K562 (cell line): ENCODE measurements at regions not wholly inside any gene's neighbourhood (a gene's known extent, or its start where the extent isn't known, plus 50 kb on each side); places are given as distances from the start of the nearest gene placed in this dataset.

Experiments used
- ATAC-seq: fragments of 200-7000 bp; cut with Tn5 transposase; 3 replicates; pipeline ENCODE4 v1.9.1; 2020; ENCODE audit warnings: moderate library complexity
- BruUV-seq: library from RNA; stranded (reverse); fragments of 400-500 nt; replicated peaks from 2 replicates; lab custom pipeline; 2021; lab: Mats Ljungman, UMichigan
- CTCF ChIA-PET: fragments of 300-600 bp; formaldehyde crosslinking; extraction: SDS; loops from one replicate; lab custom pipeline; 2021; ENCODE audit warnings: low intra/inter-chr PET ratio; lab: Yijun Ruan, JAX
- POLR2A ChIA-PET: fragments of 300-600, 350-650 bp; sonication (Branson Sonifier 250); formaldehyde crosslinking; extraction: SDS; loops from one replicate; lab custom pipeline; 2021; ENCODE audit warnings: antibody characterized with exemption, inconsistent platforms; lab: Yijun Ruan, JAX
- DNase-seq, 4 experiments: peaks; one replicate each; pipeline versions ENCODE4 v3.0.0 to v3.0.0-alpha.2; 2011 to 2018; ENCODE audit warnings: low spot score in 3 of 4, mixed read lengths in 3 of 4; ENCODE audit errors: extremely low read depth in 1 of 4
- FAIRE-seq: peaks from 2 replicates; lab custom pipeline; 2011; peaks lifted over from hg19 to GRCh38; lab: Jason Lieb, UNC
- H2AFZ ChIP-seq: 2 replicates; pipeline ENCODE4 v1.6.0; 2011; ENCODE audit warnings: low read depth, low read length, control low read depth, inconsistent platforms
- H3K27ac ChIP-seq: fragments of 200-600 bp; 3 replicates; pipeline ENCODE4 v1.8.0; 2011; ENCODE audit warnings: low read depth, mild to moderate bottlenecking, control low read depth, inconsistent platforms, low read length, moderate library complexity, mixed read lengths; ENCODE audit errors: extremely low read depth
- H3K27me3 ChIP-seq, 2 experiments: fragments of 300-600 bp in 1 of 2; 2 replicates in 1 of 2; 3 replicates in 1 of 2; pipeline versions ENCODE4 v1.6.0 to v1.8.0; 2011; ENCODE audit warnings: inconsistent platforms in 2 of 2, low read length in 2 of 2, mild to moderate bottlenecking in 1 of 2, mixed read lengths in 1 of 2, moderate library complexity in 1 of 2; ENCODE audit not compliant: control insufficient read depth in 2 of 2, insufficient read depth in 2 of 2
- H3K36me3 ChIP-seq: fragments of 300-600 bp; 3 replicates; pipeline ENCODE4 v1.8.0; 2011; ENCODE audit warnings: mild to moderate bottlenecking, low read length, inconsistent platforms; ENCODE audit not compliant: control insufficient read depth, insufficient read depth
- H3K4me1 ChIP-seq, 2 experiments: fragments of 200-600 bp in 1 of 2; replicated peaks in 1 of 2; 2 replicates in 1 of 2; 3 replicates in 1 of 2; pipeline versions ENCODE4 v1.5.1 to v1.8.0; 2011; ENCODE audit warnings: inconsistent platforms in 2 of 2, low read length in 2 of 2, mild to moderate bottlenecking in 1 of 2, mixed read lengths in 1 of 2, moderate library complexity in 1 of 2; ENCODE audit not compliant: control insufficient read depth in 2 of 2, insufficient read depth in 2 of 2
- H3K4me2 ChIP-seq: 2 replicates; pipeline ENCODE4 v1.6.1; 2011; ENCODE audit warnings: low read length, control low read depth, inconsistent platforms, mixed read lengths; ENCODE audit not compliant: insufficient read depth
- H3K4me3 ChIP-seq: fragments of 200-600 bp; sonication (generic), shearing (Covaris generic); 2 replicates; pipeline ENCODE4 v1.5.1; 2016; ENCODE audit warnings: control low read depth, inconsistent platforms
- H3K79me2 ChIP-seq: fragments of 200-600 bp; 3 replicates; pipeline ENCODE4 v1.8.0; 2011; ENCODE audit warnings: low read length, inconsistent platforms; ENCODE audit not compliant: control insufficient read depth, insufficient read depth
- H3K9ac ChIP-seq, 2 experiments: 2 replicates each; pipeline versions ENCODE4 v1.6.0 to v1.6.1; 2011; ENCODE audit warnings: low read depth in 2 of 2, low read length in 2 of 2, control low read depth in 1 of 2, inconsistent platforms in 1 of 2, mild to moderate bottlenecking in 1 of 2, mixed read lengths in 1 of 2; ENCODE audit not compliant: insufficient read depth in 1 of 2
- H3K9me1 ChIP-seq: one replicate; pipeline ENCODE4 v1.6.0; 2011; ENCODE audit warnings: inconsistent platforms, mild to moderate bottlenecking, low read length, moderate library complexity; ENCODE audit not compliant: control insufficient read depth, insufficient read depth
- H3K9me3 ChIP-seq: replicated peaks from 2 replicates; pipeline ENCODE4 v1.5.1; 2011; ENCODE audit warnings: low read depth, low read length, inconsistent platforms; ENCODE audit not compliant: control insufficient read depth, insufficient read depth
- H4K20me1 ChIP-seq: replicated peaks from 2 replicates; pipeline ENCODE4 v1.6.1; 2011; ENCODE audit warnings: low read length, inconsistent platforms, mixed read lengths; ENCODE audit not compliant: control insufficient read depth, insufficient read depth
- C11orf30 ChIP-seq: fragments of 450-650 bp; IDR thresholded peaks from 2 replicates; pipeline ENCODE4 v1.6.1; 2016; ENCODE audit warnings: low read depth, mild to moderate bottlenecking
- CEBPG ChIP-seq, 3 experiments: fragments of 200-800 bp in 1 of 3; sonication (Bioruptor generic) in 1 of 3; sonication (generic) in 1 of 3; formaldehyde crosslinking in 1 of 3; IDR thresholded peaks in 2 of 3; conservative IDR thresholded peaks in 1 of 3; 2 replicates each; pipeline versions ENCODE4 v1.6.1 to v1.8.0; 2016 to 2022; ENCODE audit warnings: missing compliant biosample characterization in 2 of 3, missing genetic modification characterization in 2 of 3, mild to moderate bottlenecking in 1 of 3, missing genetic modification reagents in 1 of 3
- CTBP1 ChIP-seq: fragments of 450-650 bp; IDR thresholded peaks from 2 replicates; pipeline ENCODE4 v1.6.1; 2016; ENCODE audit warnings: borderline replicate concordance
- GABPB2 ChIP-seq: fragments of 250-450 bp; sonication (Bioruptor Pico); conservative IDR thresholded peaks from 2 replicates; pipeline ENCODE4 v1.5.1; 2021; ENCODE audit warnings: mild to moderate bottlenecking
- NRF1 ChIP-seq, 2 experiments: fragments of 450-650 bp; IDR thresholded peaks in 1 of 2; conservative IDR thresholded peaks in 1 of 2; 2 replicates each; pipeline ENCODE4 v1.6.1; 2014; ENCODE audit warnings: mild to moderate bottlenecking in 2 of 2
- OTX1 ChIP-seq: fragments of 450-650 bp; formaldehyde crosslinking; IDR thresholded peaks from 2 replicates; pipeline ENCODE4 v1.4.0; 2022; ENCODE audit warnings: mild to moderate bottlenecking
- STAT5A ChIP-seq: IDR thresholded peaks from 2 replicates; pipeline ENCODE4 v1.6.1; 2012; ENCODE audit warnings: low read length, inconsistent platforms, borderline replicate concordance
- TAF7 ChIP-seq: fragments of 450-650 bp; IDR thresholded peaks from 2 replicates; pipeline ENCODE4 v1.6.1; 2016; ENCODE audit warnings: missing genetic modification characterization, missing compliant biosample characterization
- ZNF146 ChIP-seq: IDR thresholded peaks from one replicate; pipeline ENCODE4 v1.6.1; 2018; ENCODE audit warnings: missing compliant biosample characterization; ENCODE audit not compliant: unreplicated experiment
- ZNF347 ChIP-seq: fragments of 450-650 bp; formaldehyde crosslinking; IDR thresholded peaks from 2 replicates; pipeline ENCODE4 v1.4.0; 2020; ENCODE audit warnings: low read depth, mild to moderate bottlenecking, moderate library complexity
- ZNF408 ChIP-seq: fragments of 250-450 bp; sonication (Bioruptor Pico); IDR thresholded peaks from 2 replicates; pipeline ENCODE4 v1.4.0; 2020; ENCODE audit warnings: low read depth, mild to moderate bottlenecking, moderate library complexity
- ZNF589 ChIP-seq: fragments of 200-800 bp; sonication (Bioruptor generic); IDR thresholded peaks from 2 replicates; pipeline ENCODE4 v1.6.1; 2016; ENCODE audit warnings: low read depth, missing genetic modification characterization, missing compliant biosample characterization
- ZNF79 ChIP-seq: fragments of 250-450 bp; sonication (Bioruptor Pico); IDR thresholded peaks from 2 replicates; pipeline ENCODE4 v1.4.0; 2020; ENCODE audit warnings: low read depth, mild to moderate bottlenecking, moderate library complexity
- ZNF830 ChIP-seq: fragments of 250-450 bp; sonication (Bioruptor Pico); IDR thresholded peaks from 2 replicates; pipeline ENCODE4 v1.5.0; 2021; ENCODE audit warnings: mild to moderate bottlenecking
- whole genome bisulfite sequencing: fragments of 100-300 bp; shearing (Covaris generic); methylation state at CpG from one replicate; pipeline ENCODE4 v1.1.6; 2016; ENCODE audit warnings: low coverage, mixed read lengths; ENCODE audit not compliant: insufficient coverage; ENCODE audit errors: missing lambda C conversion rate; 5-methylcytosine and 5-hydroxymethylcytosine counted together
- in situ Hi-C: fragments of 300-500 bp; cut with MboI; formaldehyde crosslinking; loops from 4 replicates; pipeline ENCODE4 v1.15.0; 2018; ENCODE audit warnings: inconsistent platforms, mixed read lengths
- intact Hi-C: fragments of 100-400 bp; cut with micrococcal nuclease; formaldehyde crosslinking; loops from 2 replicates; pipeline ENCODE4 v1.14.2; 2022
- TF ChIP-seq, protein P1 (sequence below), 3 experiments: fragments of 200-800 bp in 1 of 3; fragments of 250-450 bp in 1 of 3; fragments of 450-650 bp in 1 of 3; sonication (Bioruptor Pico) in 1 of 3; sonication (Bioruptor generic) in 1 of 3; formaldehyde crosslinking in 1 of 3; IDR thresholded peaks; 2 replicates each; pipeline versions ENCODE4 v1.6.1 to v1.8.0; 2016 to 2022; ENCODE audit warnings: mild to moderate bottlenecking in 2 of 3, missing genetic modification characterization in 2 of 3, missing compliant biosample characterization in 1 of 3, moderate library complexity in 1 of 3
- TF ChIP-seq, protein P2 (sequence below): sonication (generic); formaldehyde crosslinking; IDR thresholded peaks from 2 replicates; pipeline ENCODE4 v1.5.0; 2020; ENCODE audit warnings: missing genetic modification reagents
- TF ChIP-seq, protein P3 (sequence below): fragments of 450-650 bp; IDR thresholded peaks from 2 replicates; pipeline ENCODE4 v1.6.1; 2016; ENCODE audit warnings: mild to moderate bottlenecking

DNA sequence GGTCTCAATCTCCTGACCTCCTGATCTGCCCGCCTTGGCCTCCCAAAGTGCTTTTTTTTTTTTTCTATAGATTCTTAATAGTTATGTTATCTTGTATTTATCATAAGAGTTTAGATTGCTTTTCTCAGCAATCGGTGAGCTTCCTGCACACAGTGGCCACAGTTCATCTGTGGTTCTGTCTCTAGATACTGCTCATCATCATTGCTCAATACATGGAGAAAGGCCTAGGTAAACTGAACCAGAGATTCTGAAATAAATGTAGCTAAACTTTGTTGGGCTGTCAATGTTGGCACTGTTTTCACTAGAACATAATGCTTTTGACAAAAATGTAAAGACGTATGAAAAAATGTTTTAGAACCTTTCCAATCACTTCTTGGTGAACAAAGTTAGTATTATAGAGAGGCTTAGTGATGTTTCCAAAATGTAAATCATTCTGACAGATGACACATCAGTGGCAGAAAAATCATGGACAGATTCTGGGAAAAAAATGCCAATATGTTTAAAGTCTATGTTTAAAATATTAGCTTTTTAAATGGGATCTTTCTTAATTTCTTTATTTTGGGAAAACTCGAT is 50.0 kb upstream of the LIMCH1 start:
- no peak for DNase-seq
- no peak for FAIRE-seq
- in situ Hi-C loops (no loop called here), intact Hi-C loops (no loop called here)
- Histone ChIP-seq H3K79me2 (no peaks in the 10 kb centered on the region), H3K27ac (no peak overlapping the region), H2AFZ (no peak overlapping the region), H3K9ac (no peak overlapping the region), H3K4me2 (no peak overlapping the region), H4K20me1 (no peaks in the 10 kb centered on the region), H3K9me1 (no peaks in the 10 kb centered on the region), H3K27me3 (no peaks in the 10 kb centered on the region), H3K36me3 (no peaks in the 10 kb centered on the region), H3K9me3 (no peaks in the 10 kb centered on the region), H3K4me1 (no peaks in the 10 kb centered on the region), H3K4me3 (no peak overlapping the region)
- CTCF ChIA-PET, result no interaction called here
- 3% methylated on average over 3 of the region's 4 CpGs for WGBS
- no peak for ATAC-seq
- no TSS peak for BruUV-seq
- POLR2A ChIA-PET, result interaction anchor here (0.6 kb wide), 1 partner anchor 190 kb away, joined by 3 read pairs; no protein-coding TSS in a partner anchor
- TF ChIP-seq CEBPG (CRISPR knock-in tag; IDR thresholded peaks at IDR 0.05) (no peak), CEBPG (tag; conservative IDR thresholded peaks at IDR 0.05 in 1 of 2, IDR thresholded peaks at IDR 0.05 in 1 of 2) (no peak), ZNF830 (CRISPR knock-in tag) (no peak), NRF1 (conservative IDR thresholded peaks at IDR 0.05 in 1 of 2, IDR thresholded peaks at IDR 0.05 in 1 of 2) (no peak), ZNF79 (CRISPR knock-in tag) (no peak), CTBP1 (no peak), ZNF347 (no peak), ZNF408 (CRISPR knock-in tag) (no peak), ZNF146 (CRISPR knock-in tag) (no peak), GABPB2 (no peak), C11orf30 (no peak), ZNF589 (CRISPR knock-in tag) (no peak), STAT5A (no peak), TAF7 (tag) (no peak), OTX1 (CRISPR knock-in tag) (no peak)
- TF ChIP-seq, protein P1, sequence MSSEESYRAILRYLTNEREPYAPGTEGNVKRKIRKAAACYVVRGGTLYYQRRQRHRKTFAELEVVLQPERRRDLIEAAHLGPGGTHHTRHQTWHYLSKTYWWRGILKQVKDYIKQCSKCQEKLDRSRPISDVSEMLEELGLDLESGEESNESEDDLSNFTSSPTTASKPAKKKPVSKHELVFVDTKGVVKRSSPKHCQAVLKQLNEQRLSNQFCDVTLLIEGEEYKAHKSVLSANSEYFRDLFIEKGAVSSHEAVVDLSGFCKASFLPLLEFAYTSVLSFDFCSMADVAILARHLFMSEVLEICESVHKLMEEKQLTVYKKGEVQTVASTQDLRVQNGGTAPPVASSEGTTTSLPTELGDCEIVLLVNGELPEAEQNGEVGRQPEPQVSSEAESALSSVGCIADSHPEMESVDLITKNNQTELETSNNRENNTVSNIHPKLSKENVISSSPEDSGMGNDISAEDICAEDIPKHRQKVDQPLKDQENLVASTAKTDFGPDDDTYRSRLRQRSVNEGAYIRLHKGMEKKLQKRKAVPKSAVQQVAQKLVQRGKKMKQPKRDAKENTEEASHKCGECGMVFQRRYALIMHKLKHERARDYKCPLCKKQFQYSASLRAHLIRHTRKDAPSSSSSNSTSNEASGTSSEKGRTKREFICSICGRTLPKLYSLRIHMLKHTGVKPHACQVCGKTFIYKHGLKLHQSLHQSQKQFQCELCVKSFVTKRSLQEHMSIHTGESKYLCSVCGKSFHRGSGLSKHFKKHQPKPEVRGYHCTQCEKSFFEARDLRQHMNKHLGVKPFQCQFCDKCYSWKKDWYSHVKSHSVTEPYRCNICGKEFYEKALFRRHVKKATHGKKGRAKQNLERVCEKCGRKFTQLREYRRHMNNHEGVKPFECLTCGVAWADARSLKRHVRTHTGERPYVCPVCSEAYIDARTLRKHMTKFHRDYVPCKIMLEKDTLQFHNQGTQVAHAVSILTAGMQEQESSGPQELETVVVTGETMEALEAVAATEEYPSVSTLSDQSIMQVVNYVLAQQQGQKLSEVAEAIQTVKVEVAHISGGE (CRISPR knock-in tag; IDR thresholded peaks at IDR 0.05), result no peak
- TF ChIP-seq, protein P2, sequence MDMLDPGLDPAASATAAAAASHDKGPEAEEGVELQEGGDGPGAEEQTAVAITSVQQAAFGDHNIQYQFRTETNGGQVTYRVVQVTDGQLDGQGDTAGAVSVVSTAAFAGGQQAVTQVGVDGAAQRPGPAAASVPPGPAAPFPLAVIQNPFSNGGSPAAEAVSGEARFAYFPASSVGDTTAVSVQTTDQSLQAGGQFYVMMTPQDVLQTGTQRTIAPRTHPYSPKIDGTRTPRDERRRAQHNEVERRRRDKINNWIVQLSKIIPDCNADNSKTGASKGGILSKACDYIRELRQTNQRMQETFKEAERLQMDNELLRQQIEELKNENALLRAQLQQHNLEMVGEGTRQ (CRISPR knock-in tag), result no peak
- TF ChIP-seq, protein P3, sequence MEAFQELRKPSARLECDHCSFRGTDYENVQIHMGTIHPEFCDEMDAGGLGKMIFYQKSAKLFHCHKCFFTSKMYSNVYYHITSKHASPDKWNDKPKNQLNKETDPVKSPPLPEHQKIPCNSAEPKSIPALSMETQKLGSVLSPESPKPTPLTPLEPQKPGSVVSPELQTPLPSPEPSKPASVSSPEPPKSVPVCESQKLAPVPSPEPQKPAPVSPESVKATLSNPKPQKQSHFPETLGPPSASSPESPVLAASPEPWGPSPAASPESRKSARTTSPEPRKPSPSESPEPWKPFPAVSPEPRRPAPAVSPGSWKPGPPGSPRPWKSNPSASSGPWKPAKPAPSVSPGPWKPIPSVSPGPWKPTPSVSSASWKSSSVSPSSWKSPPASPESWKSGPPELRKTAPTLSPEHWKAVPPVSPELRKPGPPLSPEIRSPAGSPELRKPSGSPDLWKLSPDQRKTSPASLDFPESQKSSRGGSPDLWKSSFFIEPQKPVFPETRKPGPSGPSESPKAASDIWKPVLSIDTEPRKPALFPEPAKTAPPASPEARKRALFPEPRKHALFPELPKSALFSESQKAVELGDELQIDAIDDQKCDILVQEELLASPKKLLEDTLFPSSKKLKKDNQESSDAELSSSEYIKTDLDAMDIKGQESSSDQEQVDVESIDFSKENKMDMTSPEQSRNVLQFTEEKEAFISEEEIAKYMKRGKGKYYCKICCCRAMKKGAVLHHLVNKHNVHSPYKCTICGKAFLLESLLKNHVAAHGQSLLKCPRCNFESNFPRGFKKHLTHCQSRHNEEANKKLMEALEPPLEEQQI, result no peak
